COLO829 (cell line): ENCODE measurements at regions not wholly inside any gene's neighbourhood (a gene's known extent, or its start where the extent isn't known, plus 50 kb on each side); places are given as distances from the start of the nearest gene placed in this dataset.
"Not testable (repeated sequence)": the region's sequence is repeated elsewhere in the genome, so short reads cannot be mapped to it uniquely, and the experiment has no call there.

ENCODE experiments used
- DNase-seq: peaks from one replicate; pipeline ENCODE4 v3.0.0; 2012; ENCODE audit warnings: low spot score

- DNase-seq: no peak
Measured at GRCh38 chr7:98774884-98775283, 94.9 kb downstream of the TMEM130 start.

- DNase-seq: no peak
Measured at GRCh38 chr7:98777051-98777450, 92.8 kb downstream of the TMEM130 start.

- DNase-seq: no peak
Measured at GRCh38 chr7:98778421-98778820, 91.4 kb downstream of the TMEM130 start.

- DNase-seq: no peak
Measured at GRCh38 chr7:98779800-98780587, 89.8 kb downstream of the TMEM130 start.

GRCh38 chr7:98784216-98784785 lies 85.5 kb downstream of the TMEM130 start:
- DNase-seq: no peak

GRCh38 chr7:98785929-98786571 lies 83.8 kb downstream of the TMEM130 start:
- no peak for DNase-seq

GRCh38 chr7:98788966-98789365 lies 80.8 kb downstream of the TMEM130 start:
- no peak for DNase-seq

- not testable (repeated sequence) for DNase-seq
Measured at GRCh38 chr7:98794453-98794852, 75.4 kb downstream of the TMEM130 start.

GRCh38 chr7:98795741-98796493 lies 73.9 kb downstream of the TMEM130 start:
- DNase-seq: no peak
